DMS153 treated with DMSO at 0.1 percent for 48 hours (cell line): ENCODE measurements at regions not wholly inside any gene's neighbourhood (a gene's known extent, or its start where the extent isn't known, plus 50 kb on each side); places are given as distances from the start of the nearest gene placed in this dataset.
"Not testable (repeated sequence)": the region's sequence is repeated elsewhere in the genome, so short reads cannot be mapped to it uniquely, and the experiment has no call there.

Experiments
- DNase-seq: peaks from one replicate; lab custom pipeline; 2025; ENCODE audit not compliant: unreplicated experiment; lab: John Stamatoyannopoulos, UW

DNA sequence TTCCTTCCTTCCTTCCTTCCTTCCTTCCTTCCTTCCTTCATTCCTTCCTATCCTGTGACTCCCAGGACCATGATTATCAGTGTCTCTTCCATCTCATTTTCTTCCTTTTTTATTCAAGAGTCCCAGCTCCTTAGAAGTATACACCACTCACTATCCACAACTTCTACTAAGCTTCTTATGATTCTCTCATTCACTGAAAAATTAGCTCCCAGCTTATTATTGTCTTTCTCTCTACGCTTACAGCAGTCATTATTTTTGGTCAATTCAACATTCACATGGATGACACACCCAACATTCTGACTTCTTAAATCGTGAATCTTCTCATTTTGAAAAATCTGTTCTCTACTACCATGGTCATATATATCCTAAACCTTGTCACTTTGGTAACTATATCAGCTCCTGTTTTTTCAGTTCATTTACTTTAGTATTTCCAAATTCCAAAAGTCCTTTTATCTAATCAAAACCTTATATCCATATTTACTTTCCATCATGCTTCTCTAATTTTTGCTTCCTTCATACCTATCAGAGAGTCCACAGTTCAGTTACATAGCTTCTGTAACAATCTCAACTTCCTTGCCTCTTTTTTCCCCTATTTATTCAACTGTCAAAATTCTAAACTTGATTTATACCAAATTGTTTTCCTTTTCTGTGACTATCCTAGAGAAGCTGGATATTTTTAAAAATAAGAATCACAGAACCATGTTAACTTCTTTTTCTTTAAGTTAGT is 677.5 kb downstream of the RAPGEF2 start:
- DNase-seq = no peak

DNA sequence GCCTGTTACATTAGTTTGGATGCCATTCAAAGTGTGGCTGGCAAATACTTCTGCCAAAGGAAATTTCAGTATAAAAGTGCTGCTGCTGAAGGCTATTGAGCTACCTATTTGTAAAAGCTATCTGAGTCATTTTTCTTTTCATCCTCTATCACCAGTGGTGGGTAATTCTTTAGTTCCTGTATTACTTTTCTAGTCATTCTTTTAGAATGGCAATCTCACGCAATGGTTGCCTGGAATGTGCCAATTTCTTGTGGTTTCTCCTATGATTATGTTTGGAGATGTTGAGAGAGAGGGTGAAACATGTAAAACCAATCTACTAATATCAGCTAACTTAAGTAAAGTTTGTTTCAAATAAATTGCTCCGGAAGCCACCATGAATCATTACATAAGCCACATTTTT is 685.0 kb downstream of the RAPGEF2 start:
- DNase-seq = no peak

DNA sequence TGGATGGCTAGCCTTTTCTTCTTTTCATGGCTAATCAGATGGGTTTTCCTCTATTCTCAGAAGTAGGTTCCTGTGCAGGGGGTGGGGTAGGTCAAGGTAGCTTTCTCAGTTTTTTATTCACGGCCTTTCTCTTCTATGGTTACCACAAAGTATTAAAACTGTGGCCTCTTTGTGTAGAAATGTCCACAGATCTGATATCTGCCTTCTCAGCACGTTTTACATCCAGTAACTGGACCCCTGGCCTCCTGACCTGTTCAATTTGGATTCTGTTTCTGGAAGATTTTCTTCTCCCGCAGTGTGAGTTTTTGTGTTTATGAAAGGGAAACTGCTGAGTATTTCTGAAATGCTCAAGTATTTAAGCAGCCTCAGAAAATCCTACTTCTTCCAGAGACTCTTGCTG is 688.5 kb downstream of the RAPGEF2 start:
- DNase-seq = no peak

DNA sequence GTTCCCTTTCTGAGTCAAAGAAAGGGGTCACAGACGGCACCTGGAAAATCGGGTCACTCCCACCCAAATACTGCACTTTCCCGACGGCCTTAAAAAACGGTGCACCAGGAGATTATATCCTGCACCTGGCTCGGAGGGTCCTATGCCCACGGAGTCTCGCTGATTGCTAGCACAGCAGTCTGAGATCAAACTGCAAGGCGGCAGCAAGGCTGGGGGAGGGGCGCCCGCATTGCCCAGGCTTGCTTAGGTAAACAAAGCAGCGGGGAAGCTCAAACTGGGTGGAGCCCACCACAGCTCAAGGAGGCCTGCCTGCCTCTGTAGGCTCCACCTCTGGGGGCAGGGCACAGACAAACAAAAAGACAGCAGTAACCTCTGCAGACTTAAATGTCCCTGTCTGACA is 701.7 kb downstream of the RAPGEF2 start:
- DNase-seq = not testable (repeated sequence)

DNA sequence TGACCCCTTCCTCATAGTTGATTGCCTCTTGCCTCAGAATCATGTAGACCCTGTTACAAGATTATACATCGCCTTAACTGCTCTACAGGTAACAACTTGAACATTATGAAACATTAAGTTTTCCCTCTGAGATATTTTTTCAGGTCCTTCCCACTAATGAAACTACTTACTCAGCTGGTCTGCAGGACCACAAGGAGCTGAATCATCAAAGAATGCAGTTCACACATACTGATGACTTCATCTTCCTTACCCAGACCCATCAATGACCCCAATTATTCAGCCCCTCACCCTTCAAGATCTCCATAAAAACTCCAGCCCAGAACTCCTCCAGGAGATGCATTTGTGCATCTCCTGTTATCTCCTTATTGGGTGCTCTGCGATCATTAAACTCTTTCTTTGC is 720.9 kb downstream of the RAPGEF2 start:
- no peak for DNase-seq

DNA sequence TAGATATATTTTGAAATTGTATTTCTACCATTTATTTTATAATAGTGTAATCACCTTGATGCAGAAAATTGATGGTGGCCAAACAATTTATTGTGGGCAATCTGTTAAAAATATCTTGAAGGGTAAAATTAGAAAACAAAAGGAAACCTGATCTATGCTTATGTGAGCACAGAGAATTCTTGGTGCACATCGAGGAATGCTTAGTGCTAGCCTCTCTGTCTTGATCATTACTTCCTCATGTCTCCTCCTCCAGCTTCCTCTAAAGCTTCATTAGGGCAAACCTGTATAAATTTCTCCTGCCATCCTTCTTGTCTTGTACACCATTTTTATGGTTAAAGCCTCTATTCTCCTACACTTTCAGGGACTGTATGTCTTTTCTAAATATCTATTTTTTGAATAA is 725.8 kb downstream of the RAPGEF2 start:
- no peak for DNase-seq

DNA sequence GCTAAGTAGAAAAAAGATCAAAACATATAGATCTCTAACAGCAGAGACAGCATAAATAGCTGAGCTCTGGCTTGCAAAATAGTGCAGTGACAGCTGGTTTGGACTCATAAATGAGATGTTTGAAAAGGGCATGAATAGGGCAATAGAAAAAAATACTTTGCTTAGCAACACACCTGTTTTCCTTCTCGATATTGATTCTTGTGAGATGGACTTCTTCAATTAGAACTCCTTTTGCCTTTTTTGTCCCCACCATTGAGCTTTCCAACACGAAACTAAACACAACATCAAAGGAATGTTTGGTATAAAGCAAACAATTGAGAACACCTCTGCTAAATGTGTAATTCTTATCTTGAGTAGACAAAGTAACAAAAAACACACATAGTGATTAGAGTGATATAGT is 726.3 kb downstream of the RAPGEF2 start:
- no peak for DNase-seq

DNA sequence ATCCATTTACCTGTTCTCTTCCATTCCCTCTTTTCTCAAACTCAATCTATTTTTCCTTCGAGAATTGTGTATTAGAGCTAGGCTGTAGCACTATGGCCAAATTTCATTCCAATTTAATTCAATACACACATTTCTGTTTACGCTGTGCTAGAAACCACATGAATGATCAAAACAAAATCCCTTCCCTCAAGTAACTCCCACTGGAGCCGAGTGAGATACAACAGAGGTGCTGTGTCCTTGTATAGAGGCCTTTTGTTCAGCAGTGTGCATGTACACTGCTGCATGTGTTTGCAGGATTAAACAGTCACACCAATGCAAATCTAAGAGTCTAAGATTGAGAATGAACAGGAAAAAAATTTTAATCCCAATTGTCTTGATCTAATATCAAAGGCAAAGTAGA is 734.2 kb downstream of the RAPGEF2 start:
- DNase-seq = no peak

DNA sequence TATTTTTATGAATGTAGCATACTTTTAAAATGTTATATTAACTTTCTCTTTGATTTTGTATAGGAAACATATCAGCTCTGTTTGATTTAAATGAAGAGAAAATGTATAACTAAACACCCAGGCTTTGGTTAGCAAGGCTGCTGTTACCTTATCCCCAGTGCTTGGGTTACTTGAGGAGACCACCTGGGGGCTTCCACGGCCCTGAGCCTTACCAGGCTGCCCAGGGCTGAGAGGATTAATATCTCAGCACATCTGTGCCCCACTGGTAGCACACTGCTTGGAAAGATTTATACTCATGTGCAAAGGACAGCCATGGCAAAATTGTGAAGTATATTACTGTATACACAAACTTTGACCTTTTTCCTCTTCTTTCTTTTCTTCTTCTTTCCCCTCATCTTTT is 752.9 kb downstream of the RAPGEF2 start:
- no peak for DNase-seq

DNA sequence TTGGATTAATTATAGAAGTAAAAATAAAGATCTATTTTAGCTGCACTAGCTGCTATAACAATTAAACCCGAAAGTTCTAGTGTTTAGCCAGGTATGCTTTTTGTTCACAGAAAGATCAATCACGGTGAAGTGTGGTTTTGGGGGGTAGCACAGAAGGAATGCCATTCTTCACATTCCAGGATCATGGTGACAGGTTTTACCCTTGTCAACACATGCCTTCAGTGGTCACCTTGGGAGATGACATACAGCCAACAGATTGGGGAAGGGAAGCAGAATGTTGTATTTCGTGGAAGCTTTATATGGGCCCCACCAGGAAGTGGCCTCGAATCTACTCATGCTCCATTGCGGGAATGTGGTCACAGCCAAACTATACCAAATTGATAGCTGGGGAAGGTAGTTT is 753.6 kb downstream of the RAPGEF2 start:
- no peak for DNase-seq

DNA sequence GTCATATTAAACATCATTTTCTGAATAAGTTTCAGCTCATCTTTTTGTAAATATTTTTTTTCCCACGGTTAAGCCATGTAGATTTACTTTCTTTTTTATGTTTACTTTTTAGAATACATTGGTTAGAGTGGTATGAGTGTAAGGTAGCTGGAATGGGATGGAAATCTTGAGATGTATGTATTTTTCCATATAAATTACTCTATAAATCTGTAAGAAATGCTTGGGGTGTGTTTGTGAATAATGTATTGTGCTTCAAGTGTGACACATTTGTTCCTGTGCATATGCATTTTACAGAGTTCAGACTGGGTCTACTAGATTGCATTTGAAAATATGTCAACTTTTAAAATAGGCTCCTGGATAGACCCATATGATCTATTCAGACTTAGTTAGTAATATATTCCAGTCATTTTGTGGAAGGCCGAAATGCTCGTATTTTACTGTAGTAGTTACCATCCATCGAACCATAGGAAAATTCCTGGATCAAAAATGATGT is 756.8 kb downstream of the RAPGEF2 start:
- no peak for DNase-seq

DNA sequence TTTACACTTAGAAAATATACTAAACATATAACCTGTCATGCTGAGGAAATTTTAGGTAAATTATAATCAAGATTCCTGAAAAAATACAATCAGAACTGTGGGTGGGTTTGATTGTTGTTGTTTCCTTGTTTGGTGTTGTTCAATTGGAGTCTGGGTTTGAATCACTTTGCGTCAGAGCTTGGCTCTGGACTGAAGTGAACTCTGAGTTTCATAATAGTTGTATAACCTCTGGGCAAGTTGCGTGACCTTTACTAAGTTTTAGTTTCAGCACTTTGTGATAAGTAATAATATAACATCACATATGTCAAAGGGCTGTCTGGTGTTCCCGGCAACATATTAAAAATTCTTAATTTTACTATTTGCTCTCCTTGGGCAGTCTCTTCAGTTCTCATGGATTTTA is 758.1 kb downstream of the RAPGEF2 start:
- DNase-seq = no peak

DNA sequence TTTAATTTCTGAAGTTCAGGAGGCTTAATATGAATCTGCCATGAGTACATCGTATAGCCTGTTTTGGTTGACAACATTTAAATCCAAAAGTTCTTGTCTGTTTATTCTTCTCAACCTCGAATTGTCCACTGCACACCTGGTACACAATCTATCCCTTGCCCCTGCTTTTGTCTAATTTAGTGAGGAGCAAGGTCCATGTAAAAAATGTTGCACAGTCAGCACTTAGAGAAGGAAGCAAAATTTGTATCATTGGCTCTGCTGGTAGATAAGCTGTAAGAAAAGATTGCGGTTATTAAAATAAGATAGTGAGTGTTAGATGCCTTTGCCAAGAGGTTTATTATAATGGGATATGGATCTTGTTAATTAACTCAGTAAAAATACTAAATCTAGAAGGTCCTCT is 761.5 kb downstream of the RAPGEF2 start:
- DNase-seq = no peak

DNA sequence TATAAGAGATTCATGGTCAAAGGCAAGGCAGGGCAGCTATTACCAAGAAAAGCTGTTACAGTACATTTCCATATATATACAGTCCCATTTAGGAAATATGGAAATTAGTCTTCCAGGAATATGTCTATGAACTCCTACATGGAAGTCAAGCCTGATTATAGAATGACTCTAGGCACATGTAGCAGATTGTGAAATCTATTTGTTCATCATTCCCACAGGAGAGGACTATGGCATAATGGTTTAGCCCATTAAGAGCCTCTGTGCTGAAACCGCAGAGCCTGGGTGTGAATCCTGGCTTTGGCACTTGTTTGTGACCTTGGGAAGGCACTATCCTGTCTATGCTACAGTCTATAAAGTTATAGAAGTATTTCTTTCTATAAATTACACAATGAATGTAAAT is 764.8 kb downstream of the RAPGEF2 start:
- no peak for DNase-seq

DNA sequence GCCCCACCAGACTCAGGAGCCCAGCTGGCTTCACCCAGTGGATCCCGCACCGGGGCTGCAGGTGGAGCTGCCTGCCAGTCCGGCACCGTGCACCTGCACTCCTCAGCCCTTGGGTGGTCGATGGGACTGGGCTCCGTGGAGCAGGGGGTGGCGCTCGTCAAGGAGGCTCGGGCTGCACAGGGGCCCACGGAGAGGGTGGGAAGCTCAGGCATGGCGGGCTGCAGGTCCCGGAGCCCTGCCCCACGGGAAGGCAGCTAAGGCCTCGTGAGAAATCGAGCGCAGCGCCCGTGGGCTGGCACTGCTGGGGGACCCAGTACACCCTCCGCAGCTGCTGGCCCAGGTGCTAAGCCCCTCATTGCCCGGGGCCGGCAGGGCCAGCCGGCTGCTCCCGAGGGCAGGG is 766.1 kb downstream of the RAPGEF2 start:
- not testable (repeated sequence) for DNase-seq

DNA sequence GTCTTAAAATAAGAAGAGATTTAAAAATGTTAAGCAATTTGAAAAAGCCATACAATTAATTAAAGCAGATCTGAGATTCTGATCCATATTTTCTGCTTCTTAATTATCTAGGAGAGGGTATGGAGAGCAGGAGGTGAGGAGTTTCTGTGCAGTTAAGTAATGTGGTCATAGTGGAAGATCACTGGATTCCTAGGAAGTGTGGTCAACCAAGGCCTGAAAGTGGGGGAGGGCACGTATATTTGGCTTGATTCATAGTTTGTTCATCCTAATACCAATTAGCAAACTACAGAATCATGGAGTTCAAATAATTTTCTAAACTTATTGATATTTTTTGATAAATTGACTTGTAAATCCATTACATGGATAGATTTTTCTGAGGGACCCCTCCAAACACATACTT is 768.3 kb downstream of the RAPGEF2 start:
- no peak for DNase-seq

DNA sequence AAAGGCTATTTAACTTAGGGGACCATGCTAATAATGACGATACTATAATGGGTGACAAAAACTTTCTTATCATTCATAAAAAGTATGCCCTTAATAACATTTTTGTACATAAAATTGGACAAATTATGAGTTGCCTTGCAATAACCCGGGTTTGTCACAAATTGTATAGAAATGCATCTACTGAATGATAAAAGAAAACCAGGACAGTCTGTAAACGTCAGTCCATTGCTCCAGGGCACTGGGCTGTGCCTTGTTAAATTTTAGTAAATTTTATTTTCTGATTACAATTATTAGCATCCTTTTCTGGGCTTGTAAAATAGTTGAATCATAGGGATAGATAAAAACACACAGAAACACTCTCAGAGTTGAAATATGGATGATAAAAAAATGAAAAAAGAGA is 778.3 kb downstream of the RAPGEF2 start:
- no peak for DNase-seq

DNA sequence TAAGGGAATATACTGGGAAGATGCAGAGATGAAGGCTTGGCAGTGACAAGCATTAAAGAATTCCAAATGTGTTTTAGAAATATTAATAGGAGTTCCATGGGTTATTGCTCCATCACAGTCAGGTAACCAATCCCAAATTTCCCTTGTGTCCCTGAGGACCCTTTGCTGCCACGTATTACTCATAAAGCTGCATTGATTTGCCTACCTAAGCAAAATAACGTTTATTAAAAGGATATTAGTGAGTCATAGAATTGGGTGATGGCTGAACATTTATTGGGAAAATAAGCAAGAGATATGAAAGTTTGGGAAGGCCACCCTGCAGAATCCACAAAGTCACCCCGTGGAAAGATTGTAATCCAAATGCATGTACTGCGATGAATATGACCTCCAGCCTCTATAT is 782.1 kb downstream of the RAPGEF2 start:
- DNase-seq = no peak

DNA sequence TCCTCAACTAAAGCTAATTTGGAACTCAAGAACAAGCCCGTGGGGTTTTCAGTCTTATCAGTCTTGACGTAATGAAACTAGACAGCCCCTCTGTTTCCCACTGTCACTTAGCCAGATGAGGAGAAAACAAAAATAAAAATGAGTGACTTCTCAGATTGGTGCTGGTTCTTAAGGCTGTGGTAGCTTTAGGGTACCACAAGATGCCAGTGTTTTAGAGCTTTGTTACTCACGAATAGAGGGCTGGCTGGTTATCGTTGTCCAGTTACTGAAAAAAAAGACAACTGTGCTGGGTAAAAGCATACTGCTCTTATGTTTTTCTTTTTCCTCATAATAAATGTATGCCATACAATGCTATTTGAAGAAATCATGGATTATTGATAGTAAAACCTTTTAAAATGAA is 796.7 kb downstream of the RAPGEF2 start:
- no peak for DNase-seq

DNA sequence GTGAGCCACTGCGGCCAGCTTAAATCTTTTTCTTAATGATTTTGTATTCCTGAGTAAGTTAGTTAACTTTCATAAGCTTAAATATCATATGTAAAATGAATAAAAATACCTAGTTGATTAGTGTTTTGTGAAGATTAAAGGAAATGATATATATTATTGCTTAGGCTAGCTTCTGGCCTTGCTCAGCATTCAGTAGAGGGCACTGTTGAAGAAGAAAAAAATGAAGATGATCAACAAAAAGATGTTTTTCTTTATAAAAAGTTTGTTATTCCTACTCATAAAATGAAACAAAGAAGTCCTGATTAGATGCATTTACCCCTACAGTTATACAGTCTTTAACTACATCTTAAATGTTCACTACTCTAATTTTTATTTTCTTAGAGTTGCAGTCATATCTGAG is 797.7 kb downstream of the RAPGEF2 start:
- no peak for DNase-seq

DNA sequence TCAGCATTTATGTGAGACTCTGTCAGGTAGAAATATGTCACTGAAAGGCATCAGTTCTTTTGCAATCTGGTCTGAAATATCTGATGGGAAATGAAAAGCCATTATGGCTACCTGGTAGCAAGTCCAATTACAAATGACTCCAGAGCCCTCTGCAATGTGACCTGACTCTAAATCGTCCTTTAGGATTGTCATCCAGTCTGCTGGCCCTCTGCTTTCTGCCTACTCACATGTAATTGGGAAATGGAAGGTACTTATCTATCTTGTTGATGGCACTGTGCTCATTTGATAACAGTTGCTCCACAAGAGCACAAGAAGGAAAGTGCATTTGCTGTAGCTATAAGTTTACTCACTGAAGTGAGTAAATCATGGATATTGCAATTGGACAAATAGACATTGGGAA is 799.8 kb downstream of the RAPGEF2 start:
- no peak for DNase-seq

DNA sequence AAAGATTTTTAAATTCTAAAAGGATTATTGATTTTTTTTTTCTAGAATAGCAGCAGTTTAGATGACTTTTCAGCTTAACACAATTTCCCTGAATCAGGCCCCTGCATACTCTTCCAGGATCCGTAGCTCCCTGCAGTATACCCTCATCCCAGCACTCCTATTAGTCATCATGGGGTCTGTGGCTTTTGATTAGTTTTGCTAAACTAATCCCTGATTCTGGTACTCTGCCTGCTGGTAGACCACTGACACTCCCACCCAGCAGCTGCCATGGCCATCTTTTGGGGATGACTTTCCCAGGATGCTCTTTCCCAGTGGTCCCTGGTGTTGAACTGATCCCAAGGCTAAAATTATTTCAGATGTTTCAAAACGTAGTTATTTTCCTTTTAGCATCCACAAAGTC is 802.0 kb downstream of the RAPGEF2 start:
- DNase-seq = no peak

DNA sequence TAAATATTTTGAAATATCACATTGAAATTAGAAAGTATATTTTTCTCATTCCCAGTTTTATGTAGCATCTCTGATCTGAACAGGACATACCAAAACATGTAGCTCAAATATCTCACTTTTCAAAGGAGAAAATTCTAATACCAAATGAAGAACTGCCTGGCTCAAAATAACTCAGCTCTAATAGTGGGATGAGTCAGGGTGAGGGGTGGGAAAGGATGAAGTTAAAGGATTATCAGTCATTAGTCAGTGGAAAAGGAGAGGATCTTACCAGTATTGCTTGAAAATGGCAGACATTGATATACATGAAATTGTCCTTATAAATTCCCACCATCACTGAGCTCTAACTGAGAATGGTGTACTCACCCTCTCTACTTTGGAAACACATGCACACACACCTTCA is 803.2 kb downstream of the RAPGEF2 start:
- DNase-seq = no peak
